Astrocyte of the cerebellum (primary cell): ENCODE measurements at regions not wholly inside any gene's neighbourhood (a gene's known extent, or its start where the extent isn't known, plus 50 kb on each side); places are given as distances from the start of the nearest gene placed in this dataset.

Source experiments
- DNase-seq: peaks from one replicate; pipeline ENCODE4 v3.0.0-alpha.2; 2011; ENCODE audit warnings: low read depth
- H3K4me3 ChIP-seq: 2 replicates; pipeline ENCODE4 v1.5.1; 2011; ENCODE audit warnings: mild to moderate bottlenecking, low read depth, low read length, moderate library complexity
- CTCF ChIP-seq: IDR thresholded peaks from 2 replicates; pipeline ENCODE4 v1.5.1; 2012; ENCODE audit warnings: low read length, low read depth, moderate library complexity, mild to moderate bottlenecking; ENCODE audit errors: missing control alignments
- in situ Hi-C: cut with HindIII; loops from 2 replicates; pipeline ENCODE4 v1.10.0; 2017; ENCODE audit warnings: low sequenced_read_pairs

- in situ Hi-C loops, result no loop called here
- no peak for DNase-seq
- no peak for TF ChIP-seq CTCF
- H3K4me3 ChIP-seq, result no peak overlapping the region
These were observed 145.9 kb upstream of the GHR start for GRCh38 chr5:42277293-42277692.

GRCh38 chr5:42284584-42284983 is 138.7 kb upstream of the GHR start:
- H3K4me3 ChIP-seq, result no peak overlapping the region
- no peak for TF ChIP-seq CTCF
- in situ Hi-C loops, result no loop called here
- no peak for DNase-seq

GRCh38 chr5:42285230-42285629 is 138.0 kb upstream of the GHR start:
- in situ Hi-C loops, result no loop called here
- no peak for TF ChIP-seq CTCF
- H3K4me3 ChIP-seq, result no peak overlapping the region
- no peak for DNase-seq

GRCh38 chr5:42300496-42300895 is 122.7 kb upstream of the GHR start:
- no peak for TF ChIP-seq CTCF
- in situ Hi-C loops, result no loop called here
- DNase-seq, result no peak
- H3K4me3 ChIP-seq, result no peak overlapping the region

DNA sequence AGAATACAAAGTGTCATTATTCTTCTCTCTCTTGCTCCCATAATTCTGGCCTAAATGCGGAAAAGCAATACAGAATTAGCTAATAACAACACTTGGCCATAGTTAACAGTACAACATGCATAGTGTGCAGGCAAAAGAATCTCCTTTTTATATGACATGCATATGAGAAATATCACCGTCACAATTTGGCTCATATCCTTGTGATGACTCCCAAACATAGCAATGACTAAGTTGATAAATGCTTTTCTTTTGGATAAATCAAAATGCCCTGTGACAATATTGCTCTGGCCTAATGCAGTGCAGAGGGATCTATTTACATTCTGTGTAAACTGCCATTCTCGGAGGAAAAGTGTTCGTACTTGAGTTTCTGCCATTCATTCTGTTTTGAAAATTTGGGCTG is 121.9 kb upstream of the GHR start:
- no peak for DNase-seq
- no peak overlapping the region for H3K4me3 ChIP-seq
- TF ChIP-seq CTCF, result no peak
- in situ Hi-C loops, result no loop called here

DNA sequence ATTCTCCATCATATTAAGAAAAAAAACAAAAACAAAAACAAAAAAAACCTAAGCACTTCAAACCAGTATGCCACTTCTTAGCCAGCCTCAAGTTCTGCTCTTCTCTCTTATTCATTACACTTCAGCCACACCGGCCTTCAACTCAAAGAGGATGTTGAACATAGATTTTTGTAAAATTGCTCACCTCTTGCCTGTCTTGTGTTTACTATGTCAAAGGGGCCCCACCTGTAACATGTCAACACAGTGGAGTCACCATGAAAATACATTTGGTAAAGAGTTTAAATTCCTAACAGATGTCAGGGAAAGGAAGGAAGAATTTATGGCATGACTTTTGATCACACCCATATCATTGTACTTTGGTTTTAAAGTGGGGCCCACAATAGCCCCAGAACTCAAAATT is 121.1 kb upstream of the GHR start:
- TF ChIP-seq CTCF, result no peak
- in situ Hi-C loops, result no loop called here
- no peak for DNase-seq
- no peak overlapping the region for H3K4me3 ChIP-seq

GRCh38 chr5:42306287-42306686 is 117.0 kb upstream of the GHR start:
- no peak overlapping the region for H3K4me3 ChIP-seq
- in situ Hi-C loops, result no loop called here
- TF ChIP-seq CTCF, result no peak
- DNase-seq, result no peak
